ENCODE measurements at regions not wholly inside any gene's neighbourhood (a gene's known extent, or its start where the extent isn't known, plus 50 kb on each side); places are given as distances from the start of the nearest gene placed in this dataset.

- Histone ChIP-seq H3K4me1 (ENCODE audit: insufficient read depth, low read length) (no peaks in the 10 kb centered on the region), H3K4me2 (ENCODE audit: low read depth, low read length) (no peak overlapping the region), H2AFZ (ENCODE audit: low read length) (no peak overlapping the region), H3K27me3 (ENCODE audit: control insufficient read depth in 1 of 2, insufficient read depth in 2 of 2, low read length in 2 of 2) (no peaks in the 10 kb centered on the region; a peak in 1 of 5 replicates), H3K4me3 (replicated peaks in 1 of 3; ENCODE audit: insufficient read depth in 1 of 3, low read depth in 2 of 3, low read length in 3 of 3) (no peak overlapping the region), H3K36me3 (replicated peaks in 1 of 2; ENCODE audit: control insufficient read depth in 1 of 2, insufficient read depth in 2 of 2, low read length in 2 of 2) (no peaks in the 10 kb centered on the region), H3K9me3 (ENCODE audit: low read length) (no peaks in the 10 kb centered on the region), H4K20me1 (ENCODE audit: insufficient read depth, low read length) (no peaks in the 10 kb centered on the region), H3K9ac (ENCODE audit: insufficient read depth, low read depth, low read length) (no peak overlapping the region), H3K79me2 (ENCODE audit: insufficient read depth, low read length) (no peaks in the 10 kb centered on the region), H3K27ac (ENCODE audit: extremely low read length, insufficient read depth, low read length) (no peak overlapping the region)
- intact Hi-C loops (cut with micrococcal nuclease; ENCODE audit: unreplicated experiment), result no loop called here
- ChIA-PET CTCF (ENCODE audit: low intra/inter-chr PET ratio, low total read pairs) (no interaction called here), POLR2A (no interaction called here)
- 0% methylated on average over 5 of the region's 5 CpGs for WGBS (ENCODE audit: low lambda C conversion rate)
- in situ Hi-C loops (cut with HindIII; ENCODE audit: extremely low pct_ligation_motif_present, low pct_unique_long_range_greater_than_20kb), result no loop called here
- FAIRE-seq, result no peak
- no peak for ATAC-seq
- BruUV-seq (replicated peaks), result no TSS peak
- DNase-seq (ENCODE audit: low spot score), result no peak
- TF ChIP-seq, protein P1, sequence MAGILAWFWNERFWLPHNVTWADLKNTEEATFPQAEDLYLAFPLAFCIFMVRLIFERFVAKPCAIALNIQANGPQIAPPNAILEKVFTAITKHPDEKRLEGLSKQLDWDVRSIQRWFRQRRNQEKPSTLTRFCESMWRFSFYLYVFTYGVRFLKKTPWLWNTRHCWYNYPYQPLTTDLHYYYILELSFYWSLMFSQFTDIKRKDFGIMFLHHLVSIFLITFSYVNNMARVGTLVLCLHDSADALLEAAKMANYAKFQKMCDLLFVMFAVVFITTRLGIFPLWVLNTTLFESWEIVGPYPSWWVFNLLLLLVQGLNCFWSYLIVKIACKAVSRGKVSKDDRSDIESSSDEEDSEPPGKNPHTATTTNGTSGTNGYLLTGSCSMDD (CRISPR knock-in tag; IDR thresholded peaks at IDR 0.05), result no peak
- no peak for TF ChIP-seq KDM5A (IDR thresholded peaks at IDR 0.05; ENCODE audit: borderline replicate concordance, low read length)
- TF ChIP-seq, protein P2, sequence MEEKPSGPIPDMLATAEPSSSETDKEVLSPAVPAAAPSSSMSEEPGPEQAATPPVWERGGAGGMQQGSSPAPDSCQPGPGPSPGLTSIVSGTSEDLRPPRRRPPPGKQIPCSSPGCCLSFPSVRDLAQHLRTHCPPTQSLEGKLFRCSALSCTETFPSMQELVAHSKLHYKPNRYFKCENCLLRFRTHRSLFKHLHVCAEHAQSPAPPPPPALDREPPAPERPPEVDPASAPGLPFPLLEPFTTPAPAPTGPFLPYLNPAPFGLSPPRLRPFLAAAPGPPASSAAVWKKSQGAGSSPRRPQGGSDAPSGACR (CRISPR knock-in tag; IDR thresholded peaks at IDR 0.05), result no peak
- no peak for TF ChIP-seq ZNF883 (CRISPR knock-in tag; IDR thresholded peaks at IDR 0.05; ENCODE audit: not compliant biosample characterization)
- no peak for TF ChIP-seq GTF2F1 (IDR thresholded peaks at IDR 0.05; ENCODE audit: low read length)
- no peak for TF ChIP-seq ATF6 (CRISPR knock-in tag; conservative IDR thresholded peaks at IDR 0.05)
- TF ChIP-seq ZBTB3 (CRISPR knock-in tag; IDR thresholded peaks at IDR 0.05; ENCODE audit: borderline replicate concordance, low read depth), result no peak
- TF ChIP-seq ZC3H13 (CRISPR knock-in tag; IDR thresholded peaks at IDR 0.05), result no peak
- no peak for TF ChIP-seq MLLT10 (CRISPR knock-in tag; IDR thresholded peaks at IDR 0.05)
- TF ChIP-seq ZNF670 (CRISPR knock-in tag; IDR thresholded peaks at IDR 0.05; ENCODE audit: borderline replicate concordance), result no peak
- TF ChIP-seq DMTF1 (CRISPR knock-in tag; IDR thresholded peaks at IDR 0.05), result no peak
- TF ChIP-seq, protein P3, sequence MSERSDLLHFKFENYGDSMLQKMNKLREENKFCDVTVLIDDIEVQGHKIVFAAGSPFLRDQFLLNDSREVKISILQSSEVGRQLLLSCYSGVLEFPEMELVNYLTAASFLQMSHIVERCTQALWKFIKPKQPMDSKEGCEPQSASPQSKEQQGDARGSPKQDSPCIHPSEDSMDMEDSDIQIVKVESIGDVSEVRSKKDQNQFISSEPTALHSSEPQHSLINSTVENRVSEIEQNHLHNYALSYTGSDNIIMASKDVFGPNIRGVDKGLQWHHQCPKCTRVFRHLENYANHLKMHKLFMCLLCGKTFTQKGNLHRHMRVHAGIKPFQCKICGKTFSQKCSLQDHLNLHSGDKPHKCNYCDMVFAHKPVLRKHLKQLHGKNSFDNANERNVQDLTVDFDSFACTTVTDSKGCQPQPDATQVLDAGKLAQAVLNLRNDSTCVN (CRISPR knock-in tag; IDR thresholded peaks at IDR 0.05; ENCODE audit: borderline replicate concordance), result no peak
- TF ChIP-seq MTF2 (CRISPR knock-in tag; IDR thresholded peaks at IDR 0.05; ENCODE audit: borderline replicate concordance), result no peak
- no peak for TF ChIP-seq TFDP2 (CRISPR knock-in tag; IDR thresholded peaks at IDR 0.05)
- TF ChIP-seq ZBTB2 (CRISPR knock-in tag; IDR thresholded peaks at IDR 0.05; ENCODE audit: low read depth), result no peak
These were observed 109.6 kb upstream of the NDP start for GRCh38 chrX:44082829-44083228.
